Stimulated activated CD8-positive, alpha-beta memory T cell treated with anti-CD3 and anti-CD28 coated beads, Interleukin-2, amount 100 ng/mL, for 1 hour (primary cell): ENCODE measurements at regions not wholly inside any gene's neighbourhood (a gene's known extent, or its start where the extent isn't known, plus 50 kb on each side); places are given as distances from the start of the nearest gene placed in this dataset.
"Not testable (repeated sequence)": the region's sequence is repeated elsewhere in the genome, so short reads cannot be mapped to it uniquely, and the experiment has no call there.

Experiments used
- DNase-seq, 2 donors: peaks; one replicate each; pipeline ENCODE4 v3.0.0-alpha.2; 2020; ENCODE audit warnings: low read depth in 2 of 2

DNA sequence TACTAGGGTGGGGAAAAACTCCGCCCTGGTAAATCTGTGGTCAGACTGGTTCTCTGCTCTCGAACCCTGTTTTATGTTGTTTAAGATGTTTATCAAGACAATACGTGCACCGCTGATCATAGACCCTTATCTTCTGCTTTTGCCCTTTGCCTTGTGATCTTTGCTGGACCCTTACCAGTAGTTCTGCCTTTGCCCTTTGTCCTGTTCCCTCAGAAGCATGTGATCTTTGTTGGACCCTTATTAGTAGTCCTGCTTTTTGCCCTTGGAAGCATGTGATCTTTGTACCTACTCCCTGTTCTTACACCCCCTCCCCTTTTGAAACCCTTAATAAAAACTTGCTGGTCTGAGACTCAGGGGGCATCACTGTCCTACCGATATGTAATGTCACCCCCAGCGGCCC is 64.3 kb upstream of the EEF2KMT start:
- DNase-seq, result not testable (repeated sequence)

DNA sequence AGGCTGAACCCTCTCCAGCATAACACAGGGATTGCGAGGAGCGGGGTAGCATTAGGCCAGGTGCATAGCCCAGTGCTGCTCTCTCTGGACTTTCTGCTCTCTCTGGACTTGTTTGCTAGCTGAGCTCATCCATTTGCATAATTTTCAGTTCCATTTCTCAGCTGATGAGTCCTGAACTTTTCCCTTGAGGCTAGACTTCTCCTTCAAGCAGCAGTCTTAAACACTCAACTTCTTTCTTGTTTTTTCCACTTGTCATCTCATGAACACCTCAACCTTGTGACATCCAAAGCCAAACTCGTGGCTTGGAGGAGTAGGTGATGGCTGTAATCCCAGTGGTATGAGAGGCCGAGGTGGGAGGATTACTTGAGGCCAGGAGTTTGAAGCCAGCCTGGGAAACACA is 62.4 kb upstream of the EEF2KMT start:
- DNase-seq, result not testable (repeated sequence)

DNA sequence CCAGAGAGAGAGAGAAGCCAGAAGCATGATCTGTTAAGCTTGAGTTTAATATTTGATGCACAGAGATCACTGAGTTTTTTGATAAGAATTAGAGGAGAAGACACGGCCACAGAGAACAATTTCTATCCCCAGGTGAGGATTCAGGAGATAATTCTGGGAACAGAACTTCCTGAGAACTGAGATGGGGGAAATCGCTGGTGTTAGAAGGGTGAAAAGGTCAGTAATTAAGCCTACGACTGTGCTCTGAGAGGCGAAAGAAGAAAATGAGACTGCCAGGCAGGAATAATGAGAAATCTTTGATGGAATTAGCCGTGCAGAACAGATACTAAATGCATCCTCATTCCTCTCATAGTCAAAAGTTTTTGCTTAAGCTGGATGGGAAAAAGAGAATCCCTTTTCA is 61.9 kb upstream of the EEF2KMT start:
- not testable (repeated sequence) for DNase-seq

DNA sequence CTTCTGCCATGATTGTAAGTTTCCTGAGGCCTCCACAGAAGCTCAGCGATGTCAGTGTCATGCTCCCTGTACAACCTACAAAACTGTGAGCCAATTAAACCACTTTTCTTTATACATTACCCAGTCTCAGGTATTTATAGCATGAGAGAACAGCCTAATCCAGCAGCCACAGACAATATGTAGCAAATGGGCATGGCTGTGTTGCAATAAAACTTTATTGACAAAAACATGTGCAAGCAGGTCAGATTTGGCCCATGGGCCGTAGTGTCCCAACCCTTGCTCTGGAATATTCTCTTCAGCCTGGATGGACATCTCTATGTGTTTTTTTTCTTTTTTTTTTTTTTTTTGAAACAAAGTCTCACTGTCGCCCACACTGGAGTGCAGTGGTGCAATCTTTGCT is 60.9 kb upstream of the EEF2KMT start:
- no peak for DNase-seq

DNA sequence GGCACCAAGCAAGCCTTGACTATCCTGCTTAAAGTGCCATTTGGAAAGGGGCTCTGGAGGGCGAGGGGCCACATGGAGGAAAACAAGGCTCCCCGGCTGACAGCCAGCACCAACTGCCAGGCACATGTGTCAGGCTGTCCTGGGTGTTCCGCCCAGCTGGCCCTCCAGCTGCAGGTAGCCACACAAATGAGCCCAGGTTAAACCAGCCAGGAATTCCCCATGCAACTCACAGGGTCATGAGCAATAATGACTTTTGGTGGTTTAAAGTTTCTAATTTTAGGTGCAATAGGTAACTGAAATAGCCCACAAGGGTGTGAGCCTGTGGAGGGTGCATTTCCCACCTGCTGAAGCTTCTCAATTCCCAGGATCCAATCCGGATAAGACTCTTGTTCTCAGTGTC is 58.9 kb upstream of the EEF2KMT start:
- DNase-seq, result not testable (repeated sequence)

DNA sequence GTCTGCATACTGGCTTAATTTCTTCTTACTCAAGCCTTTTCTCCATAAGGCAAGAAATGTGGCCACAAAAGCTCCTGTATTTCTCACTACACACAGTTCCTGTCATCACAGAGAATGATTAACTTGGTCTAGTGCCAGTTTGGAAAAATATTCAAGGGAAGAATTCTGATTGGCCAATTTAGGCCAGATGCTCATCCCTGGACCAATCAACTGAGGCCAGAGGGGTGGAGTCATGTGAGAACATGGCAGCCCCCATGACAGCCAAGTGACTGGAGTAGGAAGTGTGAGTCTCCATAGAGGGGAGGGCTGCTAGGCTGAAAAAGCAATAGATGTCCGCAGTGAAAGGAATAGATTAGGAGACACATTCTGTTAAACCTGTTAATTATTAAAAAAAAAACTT is 56.4 kb upstream of the EEF2KMT start:
- DNase-seq, result not testable (repeated sequence)

DNA sequence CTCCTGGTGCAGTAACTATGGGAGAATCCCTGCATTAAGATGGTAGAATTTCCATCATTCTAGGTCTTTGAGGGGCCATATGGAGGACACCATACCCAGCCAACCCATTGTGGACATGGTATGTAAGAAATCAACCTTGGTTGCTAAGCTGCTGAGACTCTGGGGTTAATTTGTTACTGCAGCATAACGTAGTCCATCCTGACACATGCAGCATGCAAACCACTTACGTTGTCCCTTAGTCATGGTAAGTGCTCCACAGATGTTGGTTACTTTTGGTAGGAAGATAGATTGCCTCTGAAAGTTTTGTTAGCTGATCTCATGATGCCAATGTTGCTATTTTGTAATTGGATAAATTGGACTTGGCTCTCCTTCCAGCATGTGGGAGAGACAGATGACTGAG is 53.8 kb upstream of the EEF2KMT start:
- DNase-seq, result not testable (repeated sequence)
